NK-92 treated with Interleukin-12 subunit alpha and Interleukin-12 subunit beta, amount 100 ng/mL, for 24 hours (cell line): ENCODE measurements at regions not wholly inside any gene's neighbourhood (a gene's known extent, or its start where the extent isn't known, plus 50 kb on each side); places are given as distances from the start of the nearest gene placed in this dataset.
"Not testable (repeated sequence)": the region's sequence is repeated elsewhere in the genome, so short reads cannot be mapped to it uniquely, and the experiment has no call there.

Experiments used
- DNase-seq: peaks from one replicate; lab custom pipeline; 2025; lab: John Stamatoyannopoulos, UW

DNA sequence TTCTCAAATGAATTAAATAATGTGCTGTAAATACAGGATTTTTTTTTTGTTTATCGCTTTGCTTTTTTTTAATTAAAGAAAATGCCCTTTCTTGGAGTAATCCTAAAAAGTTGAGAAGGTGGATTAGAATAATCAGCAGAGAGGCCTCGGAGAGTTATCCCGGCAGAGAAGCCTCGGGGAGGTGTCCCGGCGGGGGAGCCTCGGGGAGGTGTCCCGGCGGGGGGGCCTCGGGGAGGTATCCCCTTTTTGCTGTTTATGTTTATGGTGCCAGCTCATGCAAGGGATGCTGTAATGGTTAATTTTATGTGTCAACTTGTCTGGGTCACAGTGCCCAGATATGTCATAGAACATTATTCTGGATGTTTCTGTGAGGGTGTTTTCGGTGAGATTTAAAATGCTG is 263.0 kb upstream of the TRIB2 start:
- no peak for DNase-seq

DNA sequence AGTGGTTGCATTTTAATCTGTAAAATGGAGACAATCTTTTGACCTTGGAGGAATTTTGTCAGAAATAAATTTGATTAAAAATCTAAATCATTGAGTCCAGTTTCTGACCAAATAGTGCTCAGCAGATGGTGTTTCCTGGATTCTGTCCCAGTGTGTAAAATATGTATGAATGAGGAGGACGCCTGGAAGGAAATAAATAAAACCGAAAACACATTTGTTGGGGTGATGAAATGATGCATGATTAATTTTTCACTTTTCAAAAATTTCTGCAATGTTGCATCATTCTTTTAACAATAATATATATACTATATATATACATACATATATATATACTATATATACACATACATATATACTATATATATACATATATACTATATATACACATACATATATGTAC is 261.1 kb upstream of the TRIB2 start:
- DNase-seq = no peak

DNA sequence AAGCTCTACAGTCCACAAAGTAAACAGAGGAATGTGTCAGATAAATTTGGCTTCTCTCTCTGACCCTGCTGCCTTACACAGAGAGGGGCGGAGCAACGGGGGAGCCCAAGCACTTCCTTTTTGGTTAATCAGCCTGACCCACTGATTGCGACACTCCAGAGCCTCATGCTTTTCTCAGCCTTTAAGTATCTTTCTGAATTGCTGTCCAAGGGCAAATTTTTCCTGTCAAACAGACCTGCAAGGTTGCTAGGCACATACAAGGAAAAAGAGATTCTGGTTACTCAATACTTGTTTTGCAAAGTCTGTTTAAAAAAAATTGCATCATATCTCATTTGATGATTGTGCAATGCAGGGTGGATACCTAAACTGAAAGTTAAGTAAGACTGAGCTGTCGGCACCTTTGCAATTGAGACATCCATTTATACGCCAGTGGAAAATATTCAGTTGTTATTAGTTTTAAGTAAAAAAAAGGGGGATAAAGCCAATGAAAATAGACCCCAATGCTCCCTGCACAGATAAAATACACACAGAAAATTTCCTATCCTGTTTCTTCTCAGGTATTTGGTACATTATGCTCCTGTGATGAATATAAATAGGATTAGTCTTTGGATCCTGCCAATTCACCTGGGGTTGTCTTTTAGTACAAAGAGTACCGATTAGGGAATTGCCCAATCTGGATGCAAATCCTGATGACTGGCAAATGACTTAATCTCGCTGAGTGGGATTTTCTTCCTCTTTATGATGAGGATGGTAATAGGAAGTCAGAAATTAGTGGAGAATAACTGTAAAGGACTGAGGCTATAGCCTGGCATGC is 260.2 kb upstream of the TRIB2 start:
- peak; percentile 82 for DNase-seq

DNA sequence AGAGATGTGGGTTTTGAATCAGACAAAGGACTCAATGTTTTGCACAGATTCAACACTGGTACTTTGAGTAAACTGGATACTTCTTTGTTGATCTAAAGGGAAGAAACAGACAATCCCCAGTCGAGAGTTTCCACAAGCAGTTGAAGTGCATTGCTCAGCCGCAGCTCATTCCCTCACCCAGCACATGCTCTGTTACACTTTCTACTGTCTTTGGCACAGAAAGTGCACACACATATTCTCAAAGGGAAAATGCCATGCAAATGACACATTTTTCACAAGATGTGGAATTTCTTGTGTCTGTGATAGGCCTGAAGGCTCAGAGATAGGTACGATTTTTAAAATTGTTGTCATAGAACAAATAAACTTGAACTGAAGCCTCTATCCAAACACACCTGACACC is 258.9 kb upstream of the TRIB2 start:
- no peak for DNase-seq

DNA sequence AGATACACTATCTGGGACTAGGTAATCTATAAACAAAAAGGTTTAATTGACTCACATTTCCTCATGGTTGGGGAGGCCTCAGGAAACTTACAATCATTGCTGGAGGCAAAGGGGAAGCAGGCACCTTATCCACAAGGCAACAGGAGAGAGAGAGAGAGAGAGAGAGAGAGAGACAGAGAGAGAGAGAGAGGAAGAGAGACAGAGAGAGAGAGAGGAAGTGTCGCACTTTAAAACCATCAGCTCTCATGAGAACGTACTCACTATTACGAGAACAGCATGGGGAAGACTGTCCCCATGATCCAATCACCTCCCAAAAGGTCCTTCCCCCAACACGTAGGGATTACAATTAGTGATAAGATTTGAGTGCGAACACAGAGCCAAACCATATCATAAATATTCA is 253.5 kb upstream of the TRIB2 start:
- no peak for DNase-seq

DNA sequence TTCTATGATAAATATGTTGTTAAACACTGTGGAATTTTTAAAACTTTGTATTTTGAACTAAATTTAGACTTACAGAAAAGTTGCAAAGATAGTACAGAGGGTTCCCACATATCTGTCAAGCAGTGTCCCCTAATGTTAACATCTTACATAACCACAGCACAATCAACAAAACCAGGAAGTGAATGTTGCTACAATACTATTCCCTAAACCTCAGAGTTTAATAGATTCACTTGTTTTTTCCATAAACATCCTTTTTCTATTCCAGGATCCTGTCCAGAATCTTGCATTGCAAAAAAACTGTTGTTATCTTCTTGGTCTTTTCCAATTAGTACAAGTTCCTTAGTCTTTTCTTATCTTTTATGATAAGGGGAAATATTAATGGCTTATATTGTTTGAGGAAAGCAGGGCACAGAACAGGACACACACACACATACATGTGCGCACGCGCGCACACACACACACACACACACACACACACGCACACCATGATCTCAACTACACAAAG is 251.1 kb upstream of the TRIB2 start:
- no peak for DNase-seq

DNA sequence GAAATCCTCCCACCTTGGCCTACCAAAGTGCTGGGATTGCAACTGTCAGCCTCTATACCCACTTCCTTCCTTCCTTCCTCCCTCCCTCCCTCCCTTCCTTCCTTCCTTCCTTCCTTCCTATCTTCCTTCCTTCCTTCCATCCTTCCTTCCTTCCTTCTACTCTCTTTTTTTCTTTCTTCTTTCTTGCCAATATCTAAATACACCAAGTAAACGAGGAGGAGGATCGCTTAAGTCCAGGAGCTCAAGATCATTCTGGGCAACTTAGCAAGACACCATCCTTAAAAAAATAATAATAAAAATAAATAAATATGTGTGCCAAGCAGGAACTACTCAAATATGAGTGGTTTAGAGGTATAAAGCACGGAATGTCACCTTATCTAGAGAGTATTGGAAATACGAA is 249.4 kb upstream of the TRIB2 start:
- DNase-seq = no peak

DNA sequence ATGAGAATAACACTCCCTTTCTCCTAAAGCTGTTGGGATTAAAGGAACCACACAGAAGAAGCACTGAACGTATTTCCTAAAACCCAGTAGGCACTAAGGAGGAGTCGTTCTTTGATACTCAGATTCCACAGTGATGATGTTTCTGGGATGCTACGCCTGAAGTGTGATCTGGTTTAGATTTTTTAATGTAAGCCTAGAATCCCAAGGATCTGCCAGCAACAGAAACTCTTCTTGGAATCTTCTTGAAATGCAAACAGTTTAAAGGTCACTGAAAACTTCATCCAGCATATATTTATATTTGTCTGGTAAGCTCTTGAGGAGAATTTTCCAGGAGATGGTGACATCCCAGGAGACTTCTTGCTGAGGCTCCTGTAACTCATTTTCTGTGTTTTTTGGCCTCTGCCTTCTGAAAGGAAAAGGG is 247.6 kb upstream of the TRIB2 start:
- no peak for DNase-seq

DNA sequence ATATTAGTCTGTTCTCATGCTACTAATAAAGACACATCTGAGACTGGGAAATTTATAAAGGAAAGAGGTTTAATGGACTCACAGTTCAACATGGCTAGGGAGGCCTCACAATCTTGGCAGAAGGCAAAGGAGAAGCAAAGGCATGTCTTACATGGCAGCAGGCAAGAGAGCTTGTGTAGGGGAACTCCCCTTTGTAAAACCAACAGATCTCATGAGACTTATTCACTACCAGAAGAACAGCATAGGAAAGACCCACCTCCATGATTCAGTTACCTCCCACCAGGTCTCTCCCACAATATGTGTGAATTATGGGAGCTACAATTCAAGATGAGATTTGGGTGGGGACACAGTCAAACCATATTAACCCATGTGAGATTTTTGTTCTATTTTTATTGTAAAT is 244.5 kb upstream of the TRIB2 start:
- not testable (repeated sequence) for DNase-seq

DNA sequence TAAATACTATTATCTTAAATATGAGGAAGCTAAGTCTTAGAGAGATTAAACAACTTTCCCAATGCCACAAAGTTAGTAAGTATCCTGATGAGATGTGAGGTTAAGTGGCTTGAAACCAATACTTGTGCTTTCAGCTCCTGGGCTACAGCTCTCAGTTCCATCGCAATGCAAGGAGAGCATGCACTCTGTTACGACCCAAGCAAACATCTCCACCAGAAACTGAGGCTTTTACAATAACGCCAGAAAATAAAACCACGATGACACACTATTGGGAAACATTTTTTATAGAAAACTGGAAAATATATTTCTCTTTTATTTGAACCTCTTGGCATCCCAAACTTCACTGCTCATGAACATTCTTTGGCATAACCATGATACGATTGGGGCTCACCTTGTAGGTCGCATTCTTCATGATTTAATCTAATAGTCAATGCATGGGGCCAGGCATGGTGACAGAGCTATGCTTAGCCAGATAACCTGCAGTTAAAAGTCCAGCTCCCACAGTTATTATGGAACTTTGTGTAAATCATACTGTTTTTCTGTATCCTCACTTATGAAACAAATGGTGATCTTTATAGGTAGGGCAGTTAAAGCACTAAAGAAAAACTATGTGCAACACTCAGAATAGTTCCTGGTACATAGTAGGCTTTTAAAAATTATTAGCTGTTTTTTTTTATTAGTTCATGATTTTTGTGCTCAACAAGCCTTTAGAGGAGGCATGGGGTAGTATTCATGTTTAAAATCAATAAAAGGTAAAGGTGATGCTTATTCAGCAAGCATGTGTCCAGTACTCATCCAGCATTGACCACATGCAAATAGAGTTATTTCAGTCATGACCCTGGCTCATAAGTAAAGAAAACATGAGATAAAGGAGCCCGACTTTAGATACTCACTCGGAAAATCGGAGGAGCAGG is 238.3 kb upstream of the TRIB2 start:
- DNase-seq = no peak

DNA sequence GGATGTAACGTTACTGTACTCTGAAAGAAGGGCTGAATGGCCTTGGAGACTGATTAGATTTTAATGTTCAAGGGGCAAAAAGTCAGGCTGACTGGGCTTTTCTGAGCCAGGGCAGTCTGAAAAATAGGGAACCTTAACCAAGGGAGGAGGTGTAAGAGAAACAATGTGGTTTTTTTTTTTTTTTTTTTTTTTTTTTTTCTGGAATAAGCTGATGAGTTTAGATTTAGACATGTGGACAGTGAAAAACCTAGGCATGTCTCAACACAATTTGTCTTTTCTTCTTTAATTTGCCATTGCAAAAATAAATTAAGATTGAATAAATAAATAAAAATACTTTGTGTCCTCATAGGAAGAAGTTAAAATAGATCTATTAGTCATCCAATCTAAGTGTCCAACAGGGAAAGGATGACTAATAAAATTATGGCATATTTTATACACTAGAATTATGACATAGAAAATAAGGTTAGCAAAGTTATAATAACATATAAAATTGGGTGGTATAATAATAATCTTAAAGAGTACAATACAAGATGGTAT is 237.6 kb upstream of the TRIB2 start:
- DNase-seq = no peak

DNA sequence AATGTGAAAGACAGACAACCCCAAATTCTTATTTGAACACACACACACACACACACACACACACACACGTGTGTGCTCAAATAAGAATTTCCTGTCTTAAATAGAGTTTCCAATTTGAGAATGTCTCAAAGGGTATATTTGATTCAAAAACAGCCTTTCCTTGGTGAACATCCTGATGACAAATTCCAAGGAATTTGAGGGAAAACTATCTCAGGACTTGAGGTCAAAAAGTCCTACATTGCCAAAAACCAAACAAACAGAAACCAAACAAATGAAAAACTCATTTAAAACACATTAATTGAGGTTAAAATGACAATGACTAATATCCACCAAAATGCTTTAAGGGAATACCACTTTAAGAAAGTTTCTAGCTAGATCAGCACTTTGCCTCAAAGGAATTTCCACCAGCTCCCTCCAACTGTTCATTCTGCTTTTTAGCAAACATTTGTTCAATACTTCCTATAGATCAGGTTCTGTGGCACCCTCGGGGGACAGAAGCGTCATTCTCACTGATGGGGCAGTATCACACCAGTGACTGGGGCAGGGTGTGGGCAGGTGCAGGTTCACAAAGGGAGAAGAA is 232.1 kb upstream of the TRIB2 start:
- DNase-seq = no peak

DNA sequence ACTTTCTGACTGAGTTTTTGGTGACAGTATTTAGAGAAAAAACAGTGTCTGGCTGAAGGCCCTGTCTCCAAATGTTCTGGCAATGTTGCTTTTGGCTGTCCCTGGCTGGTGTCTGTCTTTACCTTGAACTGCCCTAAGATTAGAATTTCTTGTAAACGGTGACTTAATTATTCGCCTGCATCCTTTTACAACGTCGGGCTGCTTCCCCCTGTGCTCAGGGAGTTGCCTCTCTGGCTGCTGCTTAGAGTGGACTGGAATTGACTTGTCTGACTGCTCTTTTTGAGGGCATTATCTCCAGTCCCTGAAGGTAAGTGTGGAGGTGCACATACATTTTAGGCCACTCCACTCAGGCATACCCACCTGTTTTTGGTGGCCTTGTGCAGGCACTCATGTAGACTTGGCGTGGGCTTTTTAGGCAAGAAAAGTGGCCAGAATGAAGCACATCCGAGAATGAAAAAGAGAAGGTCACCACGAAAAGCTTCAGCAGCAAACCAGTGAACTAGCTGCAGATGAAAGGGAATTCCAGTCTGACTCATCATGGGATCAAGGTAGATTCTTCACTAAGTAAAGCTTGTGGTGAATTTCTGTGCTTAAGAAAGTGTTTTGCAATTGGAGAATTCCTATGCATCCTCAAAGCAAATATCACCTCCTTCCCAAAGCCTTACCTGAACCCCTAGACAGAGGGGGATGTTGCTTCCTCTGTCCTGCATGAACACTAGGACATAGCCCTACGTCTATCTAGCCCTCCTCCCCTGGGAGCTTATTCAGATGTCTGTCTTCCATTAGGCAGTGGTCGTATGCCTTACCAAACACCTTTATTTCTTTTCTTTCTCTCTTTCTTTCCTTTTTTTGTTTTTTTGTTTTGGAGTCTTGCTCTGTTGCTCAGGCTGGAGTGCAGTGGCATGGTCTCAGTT is 230.3 kb upstream of the TRIB2 start:
- DNase-seq = no peak

DNA sequence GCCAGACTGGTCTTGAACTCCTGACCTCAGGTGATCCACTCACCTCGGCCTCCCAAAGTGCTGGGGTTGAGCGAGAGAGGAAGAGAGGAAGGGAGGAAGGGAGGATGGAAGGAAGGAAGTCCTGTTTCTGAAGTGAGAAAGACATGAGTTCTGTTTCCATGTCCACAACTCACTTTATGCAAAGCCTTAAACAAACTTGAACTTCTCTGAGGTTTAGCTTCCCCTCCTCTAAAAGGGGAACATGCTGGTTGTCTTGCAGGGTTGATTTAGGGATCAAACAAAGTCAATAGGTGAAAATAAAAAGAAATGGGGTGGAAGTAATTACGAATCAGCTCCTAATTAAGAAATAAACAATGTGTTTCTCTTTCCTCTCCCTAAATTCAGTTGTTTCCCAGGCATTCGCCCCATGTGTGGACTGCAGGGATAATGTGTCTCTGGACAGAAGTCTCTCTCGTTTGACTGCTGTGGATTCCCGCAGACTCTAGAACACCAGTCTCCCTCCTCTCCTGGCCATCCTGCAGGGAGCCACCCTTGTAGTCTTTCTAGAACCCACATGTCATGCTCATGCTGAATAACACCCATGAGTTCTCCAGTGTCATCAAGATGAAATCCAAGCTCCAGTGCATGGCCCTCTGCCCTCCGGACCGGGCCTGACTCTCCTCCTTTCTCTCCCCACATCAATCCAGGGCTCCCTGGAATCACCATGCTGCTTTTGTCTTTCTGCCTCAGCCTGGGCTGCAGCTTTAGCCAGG is 229.3 kb upstream of the TRIB2 start:
- no peak for DNase-seq

DNA sequence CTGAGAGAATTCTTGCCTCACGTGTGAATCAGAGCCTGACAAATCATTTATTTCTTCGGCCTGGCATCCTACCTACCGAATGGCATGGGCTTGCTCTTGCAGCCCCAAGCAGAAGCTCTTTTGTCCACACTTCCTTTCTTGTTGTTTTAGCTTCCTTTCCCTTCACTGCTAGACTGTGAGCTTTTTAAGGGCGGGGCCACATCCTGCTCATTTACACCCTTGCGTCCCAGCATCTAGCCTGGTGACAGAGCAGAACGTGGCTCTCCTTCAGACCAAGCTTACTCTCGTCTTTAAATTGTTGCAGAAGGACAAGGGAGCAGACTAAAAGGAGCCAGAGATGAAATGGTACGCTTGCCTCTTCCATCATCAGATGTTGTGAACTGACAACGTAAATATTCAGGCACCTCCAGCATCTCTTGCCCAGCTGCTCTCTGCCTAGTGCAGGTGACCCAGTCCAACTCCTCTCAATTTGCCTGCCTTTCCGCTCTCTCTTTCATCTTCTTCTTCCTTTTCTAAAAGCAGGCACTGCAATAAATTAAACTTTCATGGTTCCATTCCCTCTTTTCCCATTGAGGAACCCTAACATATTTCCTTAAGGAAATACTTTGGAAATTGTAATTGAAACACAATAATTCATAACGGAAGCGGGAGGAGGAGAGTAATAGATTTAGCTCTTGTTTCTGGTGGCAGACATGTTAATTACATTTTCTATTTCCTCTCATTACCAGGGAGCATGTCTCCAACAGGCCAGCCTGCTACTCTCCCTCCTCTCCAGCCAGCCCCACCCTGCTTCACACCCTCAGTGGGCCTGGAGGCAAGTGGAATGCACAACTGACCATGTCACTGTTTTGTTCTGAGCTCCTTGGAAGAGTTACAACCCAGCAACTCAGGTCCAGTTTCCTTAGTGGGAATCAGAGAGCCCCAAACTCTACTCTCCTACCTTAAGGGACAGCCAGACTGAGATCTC is 228.1 kb upstream of the TRIB2 start:
- DNase-seq = no peak

DNA sequence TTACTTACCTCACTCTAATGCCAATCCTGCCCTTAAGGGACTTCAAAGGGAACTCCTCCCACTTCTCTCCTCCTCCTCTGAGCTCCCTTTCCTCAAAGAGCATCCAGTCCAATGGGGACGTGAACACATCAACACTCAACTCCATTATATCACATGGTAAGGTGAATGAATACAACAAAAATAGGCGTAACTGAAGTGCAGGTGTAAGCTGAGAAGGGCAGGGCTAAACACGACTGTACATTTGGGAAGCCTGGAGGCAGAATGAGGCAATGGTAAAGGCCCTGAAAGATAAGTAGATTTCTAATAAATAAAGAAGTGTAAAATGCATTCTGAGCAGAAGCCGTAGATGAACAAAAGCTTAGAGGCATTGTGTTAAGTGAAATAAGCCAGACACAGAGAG is 226.1 kb upstream of the TRIB2 start:
- DNase-seq = no peak

DNA sequence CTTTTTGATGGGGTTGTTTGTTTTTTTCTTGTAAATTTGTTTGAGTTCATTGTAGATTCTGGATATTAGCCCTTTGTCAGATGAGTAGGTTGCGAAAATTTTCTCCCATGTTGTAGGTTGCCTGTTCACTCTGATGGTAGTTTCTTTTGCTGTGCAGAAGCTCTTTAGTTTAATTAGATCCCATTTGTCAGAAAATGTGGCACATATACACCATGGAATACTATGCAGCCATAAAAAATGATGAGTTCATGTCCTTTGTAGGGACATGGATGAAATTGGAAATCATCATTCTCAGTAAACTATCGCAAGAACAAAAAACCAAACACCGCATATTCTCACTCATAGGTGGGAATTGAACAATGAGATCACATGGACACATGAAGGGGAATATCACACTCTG is 224.4 kb upstream of the TRIB2 start:
- not testable (repeated sequence) for DNase-seq

DNA sequence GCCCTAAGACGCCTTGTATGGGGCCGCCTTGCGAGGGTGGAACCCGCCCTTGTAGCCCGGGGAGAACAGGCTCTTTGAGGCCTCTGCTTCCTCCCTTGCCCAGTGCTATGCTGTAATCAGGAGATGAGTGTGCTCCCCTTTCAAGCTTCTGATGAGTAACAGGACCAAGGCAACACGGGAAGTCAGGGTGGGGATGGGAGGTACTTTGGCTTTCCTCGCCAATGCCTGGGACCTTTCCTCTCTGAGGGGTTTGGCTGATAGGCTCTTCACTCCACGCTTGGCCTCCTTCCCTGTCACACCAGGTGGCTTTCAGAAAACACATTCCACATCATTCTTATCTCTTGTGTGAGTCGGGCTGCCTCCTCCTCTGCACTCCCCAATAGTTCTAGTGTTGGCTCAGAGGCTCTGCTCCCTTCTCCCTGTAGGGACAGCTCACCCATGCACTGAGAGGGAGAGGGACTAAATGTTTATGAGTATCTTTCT is 223.7 kb upstream of the TRIB2 start:
- DNase-seq = no peak

DNA sequence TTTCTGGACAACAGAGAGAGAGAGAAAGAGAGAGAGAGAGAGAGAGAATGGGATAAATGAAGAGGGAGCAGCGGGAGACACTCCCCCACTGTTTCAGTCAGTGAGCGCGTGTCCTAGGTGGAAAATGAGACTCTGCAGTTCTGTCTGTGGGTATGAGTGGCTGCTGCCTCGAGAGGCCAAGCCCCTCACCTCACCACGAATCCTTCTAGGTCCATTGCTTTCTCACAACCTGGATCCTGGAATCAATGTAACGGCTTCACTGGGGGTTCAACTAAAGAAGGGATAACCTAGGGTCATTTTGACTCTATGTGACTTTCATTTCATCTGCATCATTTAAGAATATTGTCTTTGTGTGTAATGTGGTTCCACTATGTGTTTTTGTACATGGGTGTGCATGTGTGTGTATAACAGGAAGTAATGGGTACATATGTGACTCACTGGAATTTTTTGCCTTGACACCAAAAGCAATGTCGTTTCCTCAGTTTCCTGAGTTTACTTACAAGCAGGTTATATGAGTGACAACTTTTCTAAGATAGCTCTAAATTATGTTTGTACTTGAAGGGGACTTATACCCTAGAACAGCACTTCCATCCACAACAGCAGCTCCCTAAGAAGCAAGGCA is 221.4 kb upstream of the TRIB2 start:
- DNase-seq = no peak
